ENCODE measurements at regions not wholly inside any gene's neighbourhood (a gene's known extent, or its start where the extent isn't known, plus 50 kb on each side); places are given as distances from the start of the nearest gene placed in this dataset.

- DNase-seq (ENCODE audit: low spot score): no peak
- no peak overlapping the region for H3K4me3 Mint-ChIP-seq
- no peaks in the 10 kb centered on the region for H3K36me3 Mint-ChIP-seq
- H3K27ac Mint-ChIP-seq: no peak overlapping the region
- TF ChIP-seq USF1 (CRISPR knock-in tag; IDR thresholded peaks at IDR 0.05) (no peak), NFATC4 (CRISPR knock-in tag; IDR thresholded peaks at IDR 0.05) (no peak), RORB (CRISPR knock-in tag; IDR thresholded peaks at IDR 0.05) (no peak)
- CTCF ChIA-PET: no interaction called here
- peaks cover 3% of the 10 kb centered on the region for H3K4me1 Mint-ChIP-seq
- POLR2A ChIA-PET: no interaction called here
- peaks cover 11% of the 10 kb centered on the region for H3K9me3 Mint-ChIP-seq
- peaks cover 39% of the 10 kb centered on the region for H3K27me3 Mint-ChIP-seq (ENCODE audit: low read depth)
- ATAC-seq: peak; percentile 74
These were observed 57.3 kb upstream of the CCDC71L start for GRCh38 chr7:106717955-106718871.

GRCh38 chr7:106720641-106721040, 59.7 kb upstream of the CCDC71L start:
- Mint-ChIP-seq H3K27me3 (ENCODE audit: low read depth) (peaks cover 63% of the 10 kb centered on the region), H3K36me3 (no peaks in the 10 kb centered on the region), H3K4me3 (no peak overlapping the region), H3K27ac (no peak overlapping the region), H3K4me1 (peaks cover 14% of the 10 kb centered on the region), H3K9me3 (no peaks in the 10 kb centered on the region)
- ATAC-seq: no peak
- ChIA-PET CTCF (no interaction called here), POLR2A (no interaction called here)
- TF ChIP-seq, protein P1, sequence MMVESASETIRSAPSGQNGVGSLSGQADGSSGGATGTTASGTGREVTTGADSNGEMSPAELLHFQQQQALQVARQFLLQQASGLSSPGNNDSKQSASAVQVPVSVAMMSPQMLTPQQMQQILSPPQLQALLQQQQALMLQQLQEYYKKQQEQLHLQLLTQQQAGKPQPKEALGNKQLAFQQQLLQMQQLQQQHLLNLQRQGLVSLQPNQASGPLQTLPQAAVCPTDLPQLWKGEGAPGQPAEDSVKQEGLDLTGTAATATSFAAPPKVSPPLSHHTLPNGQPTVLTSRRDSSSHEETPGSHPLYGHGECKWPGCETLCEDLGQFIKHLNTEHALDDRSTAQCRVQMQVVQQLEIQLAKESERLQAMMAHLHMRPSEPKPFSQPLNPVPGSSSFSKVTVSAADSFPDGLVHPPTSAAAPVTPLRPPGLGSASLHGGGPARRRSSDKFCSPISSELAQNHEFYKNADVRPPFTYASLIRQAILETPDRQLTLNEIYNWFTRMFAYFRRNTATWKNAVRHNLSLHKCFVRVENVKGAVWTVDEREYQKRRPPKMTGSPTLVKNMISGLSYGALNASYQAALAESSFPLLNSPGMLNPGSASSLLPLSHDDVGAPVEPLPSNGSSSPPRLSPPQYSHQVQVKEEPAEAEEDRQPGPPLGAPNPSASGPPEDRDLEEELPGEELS (CRISPR knock-in tag; IDR thresholded peaks at IDR 0.05): no peak
- TF ChIP-seq JAZF1 (CRISPR knock-in tag; IDR thresholded peaks at IDR 0.05): no peak
- no peak for TF ChIP-seq ATF6 (CRISPR knock-in tag; IDR thresholded peaks at IDR 0.05)
- no peak for TF ChIP-seq FOXJ3 (CRISPR knock-in tag; IDR thresholded peaks at IDR 0.05; ENCODE audit: borderline replicate concordance)
- TF ChIP-seq EMX1 (CRISPR knock-in tag; IDR thresholded peaks at IDR 0.05): no peak
- no peak for TF ChIP-seq SMAD3 (CRISPR knock-in tag; IDR thresholded peaks at IDR 0.05; ENCODE audit: borderline replicate concordance)
- no peak for TF ChIP-seq ESRRA (CRISPR knock-in tag; IDR thresholded peaks at IDR 0.05; ENCODE audit: borderline replicate concordance)
- TF ChIP-seq, protein P2, sequence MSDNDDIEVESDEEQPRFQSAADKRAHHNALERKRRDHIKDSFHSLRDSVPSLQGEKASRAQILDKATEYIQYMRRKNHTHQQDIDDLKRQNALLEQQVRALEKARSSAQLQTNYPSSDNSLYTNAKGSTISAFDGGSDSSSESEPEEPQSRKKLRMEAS (CRISPR knock-in tag; IDR thresholded peaks at IDR 0.05): no peak
- TF ChIP-seq MYBL2 (CRISPR knock-in tag; IDR thresholded peaks at IDR 0.05): no peak
- TF ChIP-seq NFATC4 (CRISPR knock-in tag; IDR thresholded peaks at IDR 0.05): no peak
- TF ChIP-seq, protein P3, sequence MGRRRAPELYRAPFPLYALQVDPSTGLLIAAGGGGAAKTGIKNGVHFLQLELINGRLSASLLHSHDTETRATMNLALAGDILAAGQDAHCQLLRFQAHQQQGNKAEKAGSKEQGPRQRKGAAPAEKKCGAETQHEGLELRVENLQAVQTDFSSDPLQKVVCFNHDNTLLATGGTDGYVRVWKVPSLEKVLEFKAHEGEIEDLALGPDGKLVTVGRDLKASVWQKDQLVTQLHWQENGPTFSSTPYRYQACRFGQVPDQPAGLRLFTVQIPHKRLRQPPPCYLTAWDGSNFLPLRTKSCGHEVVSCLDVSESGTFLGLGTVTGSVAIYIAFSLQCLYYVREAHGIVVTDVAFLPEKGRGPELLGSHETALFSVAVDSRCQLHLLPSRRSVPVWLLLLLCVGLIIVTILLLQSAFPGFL (CRISPR knock-in tag; IDR thresholded peaks at IDR 0.05; ENCODE audit: borderline replicate concordance): no peak
- TF ChIP-seq ETV6 (CRISPR knock-in tag; IDR thresholded peaks at IDR 0.05): no peak
- no peak for TF ChIP-seq CREB1 (CRISPR knock-in tag; IDR thresholded peaks at IDR 0.05)
- TF ChIP-seq TCF7 (CRISPR knock-in tag; IDR thresholded peaks at IDR 0.05; ENCODE audit: low read depth): no peak
- no peak for TF ChIP-seq OVOL2 (CRISPR knock-in tag; IDR thresholded peaks at IDR 0.05; ENCODE audit: borderline replicate concordance)
- no peak for TF ChIP-seq TP53 (CRISPR knock-in tag; IDR thresholded peaks at IDR 0.05)
- TF ChIP-seq GABPB1 (CRISPR knock-in tag; IDR thresholded peaks at IDR 0.05): no peak
- TF ChIP-seq CBFB (CRISPR knock-in tag; IDR thresholded peaks at IDR 0.05; ENCODE audit: low read depth): no peak
- TF ChIP-seq SOX15 (CRISPR knock-in tag; IDR thresholded peaks at IDR 0.05): no peak
- no peak for DNase-seq (ENCODE audit: low spot score)
